Osteocyte (in vitro differentiated cells): ENCODE measurements at regions not wholly inside any gene's neighbourhood (a gene's known extent, or its start where the extent isn't known, plus 50 kb on each side); places are given as distances from the start of the nearest gene placed in this dataset.

Experiments used
- DNase-seq: peaks from one replicate; pipeline ENCODE4 v3.0.0; 2021; ENCODE audit warnings: mixed read lengths; ENCODE audit not compliant: unreplicated experiment; ENCODE audit errors: extremely low spot score
- H3K27ac Mint-ChIP-seq: one replicate; pipeline ENCODE4 v1.8.0; 2021; ENCODE audit warnings: mild to moderate bottlenecking, mixed read lengths; ENCODE audit not compliant: unreplicated experiment
- H3K27me3 Mint-ChIP-seq: one replicate; pipeline ENCODE4 v1.8.0; 2021; ENCODE audit warnings: mixed read lengths; ENCODE audit not compliant: unreplicated experiment
- H3K36me3 Mint-ChIP-seq: one replicate; pipeline ENCODE4 v1.8.0; 2021; ENCODE audit warnings: mixed read lengths; ENCODE audit not compliant: unreplicated experiment
- H3K4me1 Mint-ChIP-seq: one replicate; pipeline ENCODE4 v1.8.0; 2021; ENCODE audit warnings: mixed read lengths; ENCODE audit not compliant: unreplicated experiment
- H3K4me3 Mint-ChIP-seq: one replicate; pipeline ENCODE4 v1.8.0; 2021; ENCODE audit warnings: mild to moderate bottlenecking, moderate library complexity, mixed read lengths; ENCODE audit not compliant: unreplicated experiment
- H3K9me3 Mint-ChIP-seq: one replicate; pipeline ENCODE4 v1.8.0; 2021; ENCODE audit warnings: mixed read lengths; ENCODE audit not compliant: unreplicated experiment
- CTCF ChIP-seq: fragments of 200-600 bp; sonication (generic); IDR thresholded peaks from 2 replicates; pipeline ENCODE4 v1.5.0; 2021; ENCODE audit warnings: antibody characterized with exemption, mild to moderate bottlenecking, moderate library complexity

GRCh38 chr17:71689782-71690181, 431.0 kb upstream of the SOX9 start:
- peaks cover 2% of the 10 kb centered on the region for H3K4me1 Mint-ChIP-seq
- no peak overlapping the region for H3K4me3 Mint-ChIP-seq
- peaks cover 14% of the 10 kb centered on the region for H3K27me3 Mint-ChIP-seq
- peaks cover 3% of the 10 kb centered on the region for H3K36me3 Mint-ChIP-seq
- H3K27ac Mint-ChIP-seq = no peak overlapping the region
- TF ChIP-seq CTCF = no peak
- DNase-seq = no peak
- no peaks in the 10 kb centered on the region for H3K9me3 Mint-ChIP-seq

GRCh38 chr17:71699907-71700306, 420.9 kb upstream of the SOX9 start:
- H3K27ac Mint-ChIP-seq = no peak overlapping the region
- H3K4me3 Mint-ChIP-seq = no peak overlapping the region
- no peak for TF ChIP-seq CTCF
- no peaks in the 10 kb centered on the region for H3K4me1 Mint-ChIP-seq
- no peaks in the 10 kb centered on the region for H3K36me3 Mint-ChIP-seq
- H3K27me3 Mint-ChIP-seq = no peaks in the 10 kb centered on the region
- DNase-seq = no peak
- peaks cover 4% of the 10 kb centered on the region for H3K9me3 Mint-ChIP-seq

GRCh38 chr17:71703701-71704100, 417.1 kb upstream of the SOX9 start:
- DNase-seq = no peak
- no peak overlapping the region for H3K4me3 Mint-ChIP-seq
- H3K27me3 Mint-ChIP-seq = peaks cover 2% of the 10 kb centered on the region
- H3K9me3 Mint-ChIP-seq = peaks cover 4% of the 10 kb centered on the region
- no peak for TF ChIP-seq CTCF
- no peaks in the 10 kb centered on the region for H3K36me3 Mint-ChIP-seq
- no peak overlapping the region for H3K27ac Mint-ChIP-seq
- H3K4me1 Mint-ChIP-seq = no peaks in the 10 kb centered on the region

GRCh38 chr17:71709271-71709890, 411.4 kb upstream of the SOX9 start:
- Mint-ChIP-seq H3K27ac (no peak overlapping the region), H3K36me3 (no peaks in the 10 kb centered on the region), H3K4me3 (no peak overlapping the region), H3K27me3 (peaks cover 2% of the 10 kb centered on the region), H3K4me1 (no peaks in the 10 kb centered on the region), H3K9me3 (no peaks in the 10 kb centered on the region)
- DNase-seq = no peak
- TF ChIP-seq CTCF = no peak

GRCh38 chr17:71709946-71710345, 410.9 kb upstream of the SOX9 start:
- H3K36me3 Mint-ChIP-seq = no peaks in the 10 kb centered on the region
- H3K4me1 Mint-ChIP-seq = no peaks in the 10 kb centered on the region
- no peak for DNase-seq
- H3K27me3 Mint-ChIP-seq = peaks cover 2% of the 10 kb centered on the region
- H3K27ac Mint-ChIP-seq = no peak overlapping the region
- no peak overlapping the region for H3K4me3 Mint-ChIP-seq
- no peaks in the 10 kb centered on the region for H3K9me3 Mint-ChIP-seq
- TF ChIP-seq CTCF = no peak
